Hepatocyte (in vitro differentiated cells): ENCODE measurements at regions not wholly inside any gene's neighbourhood (a gene's known extent, or its start where the extent isn't known, plus 50 kb on each side); places are given as distances from the start of the nearest gene placed in this dataset.

Source experiments
- DNase-seq: peaks from one replicate; pipeline ENCODE4 v3.0.0-alpha.2; 2016; ENCODE audit warnings: low spot score
- H2AFZ ChIP-seq: fragments of 200-600 bp; sonication (generic); 2 replicates; pipeline ENCODE4 v1.6.0; 2016; ENCODE audit warnings: antibody characterized with exemption, mild to moderate bottlenecking
- H3K27ac ChIP-seq: fragments of 200-600 bp; sonication (generic); 2 replicates; pipeline ENCODE4 v1.5.1; 2016; ENCODE audit warnings: mild to moderate bottlenecking
- H3K27me3 ChIP-seq: fragments of 200-600 bp; sonication (generic); 2 replicates; pipeline ENCODE4 v1.6.1; 2016
- H3K36me3 ChIP-seq: fragments of 200-600 bp; sonication (generic); replicated peaks from 2 replicates; pipeline ENCODE4 v1.5.1; 2016; ENCODE audit warnings: low read depth; ENCODE audit not compliant: insufficient read depth
- H3K4me1 ChIP-seq: fragments of 200-600 bp; sonication (generic); 2 replicates; pipeline ENCODE4 v1.5.1; 2016; ENCODE audit warnings: mild to moderate bottlenecking, moderate library complexity; ENCODE audit not compliant: insufficient read depth
- H3K4me2 ChIP-seq: fragments of 200-600 bp; sonication (generic); 2 replicates; pipeline ENCODE4 v1.6.0; 2016
- H3K4me3 ChIP-seq: fragments of 200-600 bp; sonication (generic); 2 replicates; pipeline ENCODE4 v1.5.1; 2016; ENCODE audit warnings: mild to moderate bottlenecking
- H3K79me2 ChIP-seq: fragments of 200-600 bp; sonication (generic); 2 replicates; pipeline ENCODE4 v1.6.0; 2017; ENCODE audit warnings: mild to moderate bottlenecking
- H3K9me2 ChIP-seq: fragments of 200-600 bp; sonication (generic); replicated peaks from 2 replicates; pipeline ENCODE4 v1.6.0; 2017; ENCODE audit warnings: mild to moderate bottlenecking; ENCODE audit not compliant: insufficient read depth
- H3K9me3 ChIP-seq: fragments of 200-600 bp; sonication (generic); 2 replicates; pipeline ENCODE4 v1.5.1; 2016; ENCODE audit warnings: low read depth, mild to moderate bottlenecking
- H4K20me1 ChIP-seq: fragments of 200-600 bp; sonication (generic); 2 replicates; pipeline ENCODE4 v1.6.0; 2016; ENCODE audit warnings: mild to moderate bottlenecking; ENCODE audit not compliant: insufficient read depth, poor library complexity, severe bottlenecking
- CTCF ChIP-seq: fragments of 200-600 bp; sonication (generic); IDR thresholded peaks from 2 replicates; pipeline ENCODE4 v1.5.1; 2016; ENCODE audit warnings: antibody characterized with exemption, mild to moderate bottlenecking; ENCODE audit not compliant: poor library complexity
- EZH2 ChIP-seq: fragments of 200-600 bp; sonication (generic); IDR thresholded peaks from 2 replicates; pipeline ENCODE4 v1.6.1; 2016; ENCODE audit warnings: antibody characterized with exemption, mild to moderate bottlenecking, borderline replicate concordance
- EZH2phosphoT487 ChIP-seq: fragments of 200-600 bp; sonication (generic); IDR thresholded peaks from one replicate; pipeline ENCODE4 v1.6.1; 2018; ENCODE audit warnings: antibody characterized with exemption, mild to moderate bottlenecking, low read depth, moderate library complexity; ENCODE audit not compliant: unreplicated experiment, severe bottlenecking
- WGBS: methylation state at CpG from one replicate; pipeline ENCODE4 v1.1.6; 2016; ENCODE audit warnings: low lambda C conversion rate; ENCODE audit errors: missing lambda C conversion rate; 5-methylcytosine and 5-hydroxymethylcytosine counted together

DNA sequence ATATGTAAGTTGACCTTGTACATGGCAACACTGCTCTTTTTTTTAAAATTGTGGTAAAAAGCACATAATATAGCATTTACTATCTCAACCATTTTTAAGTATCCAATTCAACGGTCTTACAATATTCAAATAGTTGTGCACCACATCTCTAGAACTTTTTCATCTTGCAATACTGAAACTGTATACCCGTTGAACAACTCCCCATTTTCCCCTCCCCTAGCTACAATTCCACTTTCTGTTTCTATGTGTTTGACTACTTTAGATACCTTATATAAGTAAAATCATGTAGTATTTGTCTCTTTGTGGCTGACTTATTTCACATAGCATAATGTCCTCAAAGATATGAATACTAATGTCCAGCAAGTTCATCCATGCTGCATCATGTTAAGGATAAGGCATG is 452.1 kb downstream of the TXNL1 start:
- Histone ChIP-seq H2AFZ (no peak overlapping the region), H3K27me3 (no peaks in the 10 kb centered on the region), H4K20me1 (no peaks in the 10 kb centered on the region), H3K9me3 (no peaks in the 10 kb centered on the region), H3K36me3 (no peaks in the 10 kb centered on the region), H3K4me3 (no peak overlapping the region), H3K4me2 (no peak overlapping the region), H3K27ac (no peak overlapping the region), H3K4me1 (no peaks in the 10 kb centered on the region), H3K79me2 (no peaks in the 10 kb centered on the region), H3K9me2 (no peaks in the 10 kb centered on the region)
- TF ChIP-seq CTCF (no peak), EZH2phosphoT487 (no peak), EZH2 (no peak)
- WGBS = 89% methylated on average over 2 of the region's 2 CpGs
- DNase-seq = no peak

DNA sequence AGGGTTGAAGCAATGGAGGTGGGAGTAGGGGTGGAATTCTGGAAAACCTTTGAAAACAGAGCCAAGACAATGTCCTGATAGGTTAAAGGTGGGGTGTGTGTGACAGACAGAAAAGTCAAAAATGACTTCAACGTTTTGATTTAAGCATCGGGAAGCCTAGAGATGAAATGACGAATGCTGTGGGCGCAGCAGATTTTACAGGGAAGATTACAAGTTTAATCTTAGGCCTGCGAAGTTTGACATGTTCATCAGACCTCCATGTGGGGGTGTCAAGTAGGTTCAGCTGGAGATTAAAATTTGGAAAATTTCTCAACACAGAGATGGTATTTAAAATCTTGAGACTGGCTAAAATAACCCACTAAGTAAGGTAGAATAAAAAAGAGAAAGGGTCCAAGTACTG is 453.3 kb downstream of the TXNL1 start:
- H3K4me3 ChIP-seq = no peak overlapping the region
- H3K36me3 ChIP-seq = no peaks in the 10 kb centered on the region
- no peak for TF ChIP-seq CTCF
- no peak for TF ChIP-seq EZH2phosphoT487
- no peak for TF ChIP-seq EZH2
- H3K9me3 ChIP-seq = no peaks in the 10 kb centered on the region
- WGBS = 90% methylated on average over 5 of the region's 5 CpGs
- H3K4me1 ChIP-seq = no peaks in the 10 kb centered on the region
- no peak overlapping the region for H3K4me2 ChIP-seq
- no peaks in the 10 kb centered on the region for H3K9me2 ChIP-seq
- no peak overlapping the region for H2AFZ ChIP-seq
- H3K27me3 ChIP-seq = no peaks in the 10 kb centered on the region
- no peak overlapping the region for H3K27ac ChIP-seq
- DNase-seq = no peak
- H4K20me1 ChIP-seq = no peaks in the 10 kb centered on the region
- H3K79me2 ChIP-seq = no peaks in the 10 kb centered on the region

DNA sequence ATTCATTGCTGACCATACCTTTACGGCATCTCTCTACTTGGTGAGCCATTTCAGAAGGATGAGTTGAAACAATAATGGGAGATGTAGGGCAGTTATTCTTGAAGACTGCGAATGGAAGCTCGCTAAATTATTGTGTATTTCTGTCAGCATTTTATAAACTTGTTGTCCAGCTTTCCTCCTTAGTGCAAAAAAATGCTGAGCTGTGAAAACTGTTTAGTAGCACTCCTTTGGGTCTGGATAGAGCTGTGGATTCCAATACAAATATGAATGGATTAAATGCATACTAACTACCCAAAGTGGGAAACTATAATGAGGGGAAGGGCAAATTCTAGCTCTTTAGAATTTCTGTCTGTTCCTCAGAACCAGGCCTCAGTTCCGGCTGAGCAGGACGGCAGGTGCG is 461.6 kb downstream of the TXNL1 start:
- no peak overlapping the region for H2AFZ ChIP-seq
- no peaks in the 10 kb centered on the region for H3K4me1 ChIP-seq
- TF ChIP-seq EZH2phosphoT487 (no peak), CTCF (no peak), EZH2 (no peak)
- no peak overlapping the region for H3K4me3 ChIP-seq
- no peaks in the 10 kb centered on the region for H3K27me3 ChIP-seq
- DNase-seq = no peak
- 98% methylated on average over 6 of the region's 6 CpGs for WGBS
- no peaks in the 10 kb centered on the region for H3K9me2 ChIP-seq
- H3K36me3 ChIP-seq = no peaks in the 10 kb centered on the region
- H3K27ac ChIP-seq = no peak overlapping the region
- no peak overlapping the region for H3K4me2 ChIP-seq
- no peaks in the 10 kb centered on the region for H4K20me1 ChIP-seq
- H3K79me2 ChIP-seq = no peaks in the 10 kb centered on the region
- H3K9me3 ChIP-seq = no peaks in the 10 kb centered on the region
